ENCODE measurements at regions not wholly inside any gene's neighbourhood (a gene's known extent, or its start where the extent isn't known, plus 50 kb on each side); places are given as distances from the start of the nearest gene placed in this dataset.

GRCh38 chr14:42214981-42215491, 608.4 kb downstream of the LRFN5 start:
- no peak for TF ChIP-seq YY2 (tag by site-specific recombination; IDR thresholded peaks at IDR 0.05)
- TF ChIP-seq CTCF (tag by site-specific recombination; IDR thresholded peaks at IDR 0.05), result no peak
- TF ChIP-seq ZSCAN5A (tag by site-specific recombination; IDR thresholded peaks at IDR 0.05), result no peak
- TF ChIP-seq ZNF133 (tag by site-specific recombination; IDR thresholded peaks at IDR 0.05), result no peak
- no peak for TF ChIP-seq KLF7 (tag by site-specific recombination; IDR thresholded peaks at IDR 0.05; ENCODE audit: borderline replicate concordance)
- no peak for TF ChIP-seq ZFP3 (tag by site-specific recombination; IDR thresholded peaks at IDR 0.05; ENCODE audit: low read depth)
- no peak for TF ChIP-seq ZNF324 (tag by site-specific recombination; IDR thresholded peaks at IDR 0.05)
- no peak for TF ChIP-seq ZNF354C (tag by site-specific recombination; IDR thresholded peaks at IDR 0.05; ENCODE audit: borderline replicate concordance, low read depth)
- TF ChIP-seq REST (tag by site-specific recombination; IDR thresholded peaks at IDR 0.05), result no peak
- TF ChIP-seq ZSCAN23 (tag by site-specific recombination; IDR thresholded peaks at IDR 0.05), result no peak
- TF ChIP-seq KLF8 (tag by site-specific recombination; IDR thresholded peaks at IDR 0.05), result no peak

All from HEK293 (cell line).